Common myeloid progenitor, CD34-positive (primary cell): ENCODE measurements at regions not wholly inside any gene's neighbourhood (a gene's known extent, or its start where the extent isn't known, plus 50 kb on each side); places are given as distances from the start of the nearest gene placed in this dataset.

Experiments
- CTCF ChIA-PET: fragments of 350-600 bp; sonication (Branson Sonifier 250); formaldehyde crosslinking; loops from one replicate; lab custom pipeline; 2021; ENCODE audit warnings: antibody characterized with exemption; lab: Charles Lee
- POLR2A ChIA-PET: fragments of 350-600 bp; sonication (Branson Sonifier 250); formaldehyde crosslinking; loops from one replicate; lab custom pipeline; 2021; ENCODE audit warnings: antibody characterized with exemption; lab: Charles Lee
- DNase-seq, 3 donors: peaks; one replicate each; pipeline versions ENCODE4 v3.0.0 to v3.0.0-alpha.2; 2013
- H3K27ac ChIP-seq, 2 experiments: 1 replicate in 1 of 2; 2 replicates in 1 of 2; pipeline ENCODE4 v1.7.0; 2013; ENCODE audit warnings: inconsistent platforms in 2 of 2, low read length in 2 of 2, mild to moderate bottlenecking in 2 of 2, low read depth in 1 of 2, moderate library complexity in 1 of 2; ENCODE audit not compliant: severe bottlenecking in 2 of 2, insufficient read depth in 1 of 2, poor library complexity in 1 of 2
- H3K27me3 ChIP-seq, 5 experiments: replicated peaks in 2 of 5; 1 replicate in 3 of 5; 2 replicates in 2 of 5; pipeline versions ENCODE4 v1.6.1 to v1.7.0; 2013; ENCODE audit warnings: low read length in 4 of 5, mild to moderate bottlenecking in 2 of 5, moderate library complexity in 2 of 5, inconsistent platforms in 1 of 5; ENCODE audit not compliant: insufficient read depth in 5 of 5, control insufficient read depth in 4 of 5
- H3K36me3 ChIP-seq, 4 experiments: 1 replicate in 2 of 4; 2 replicates in 2 of 4; pipeline versions ENCODE4 v1.6.1 to v1.7.0; 2013; ENCODE audit warnings: low read length in 3 of 4, control low read depth in 1 of 4, mild to moderate bottlenecking in 1 of 4; ENCODE audit not compliant: control insufficient read depth in 4 of 4, insufficient read depth in 4 of 4
- H3K4me1 ChIP-seq, 4 experiments: 1 replicate in 3 of 4; 2 replicates in 1 of 4; pipeline versions ENCODE4 v1.6.1 to v1.7.1; 2013; ENCODE audit warnings: low read length in 3 of 4, mild to moderate bottlenecking in 3 of 4, control low read depth in 1 of 4, inconsistent platforms in 1 of 4, moderate library complexity in 1 of 4; ENCODE audit not compliant: control insufficient read depth in 4 of 4, insufficient read depth in 4 of 4; ENCODE audit errors: control extremely low read depth in 1 of 4
- H3K4me3 ChIP-seq, 7 experiments: 1 replicate in 4 of 7; 2 replicates in 3 of 7; pipeline versions ENCODE4 v1.5.1 to v1.7.0; 2013; ENCODE audit warnings: mild to moderate bottlenecking in 7 of 7, low read length in 6 of 7, moderate library complexity in 6 of 7, inconsistent platforms in 2 of 7, low read depth in 2 of 7, control low read depth in 1 of 7; ENCODE audit not compliant: insufficient read depth in 4 of 7, control insufficient read depth in 1 of 7; ENCODE audit errors: extremely low read depth in 1 of 7
- H3K9me3 ChIP-seq, 5 experiments: 1 replicate in 4 of 5; 2 replicates in 1 of 5; pipeline versions ENCODE4 v1.6.1 to v1.7.1; 2013; ENCODE audit warnings: low read length in 4 of 5, mild to moderate bottlenecking in 2 of 5, inconsistent platforms in 1 of 5, low read depth in 1 of 5, moderate library complexity in 1 of 5; ENCODE audit not compliant: control insufficient read depth in 4 of 5, insufficient read depth in 2 of 5; ENCODE audit errors: control extremely low read depth in 1 of 5
- WGBS: methylation state at CpG from one replicate; pipeline ENCODE4 v1.1.5; 2013; ENCODE audit not compliant: insufficient coverage; 5-methylcytosine and 5-hydroxymethylcytosine counted together

DNA sequence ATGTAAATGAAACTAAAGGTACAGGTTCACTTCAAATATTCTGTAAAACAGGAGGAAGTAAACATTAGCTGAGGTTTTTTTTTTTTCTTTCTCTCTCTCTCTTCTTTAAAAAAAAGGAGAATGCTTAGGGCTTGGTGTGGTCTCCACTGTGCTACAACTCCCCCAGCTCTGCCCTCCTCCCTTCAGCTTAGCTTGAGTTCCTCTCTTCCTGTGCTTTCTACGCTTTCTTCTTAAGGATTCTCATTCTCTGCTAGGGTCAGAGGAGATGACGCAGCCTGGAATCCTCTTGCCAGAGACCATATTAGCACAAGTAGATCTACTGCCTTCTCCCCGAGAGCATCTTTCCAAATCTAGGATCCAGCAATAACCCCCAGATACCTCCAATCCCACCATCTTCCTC, 69.1 kb upstream of the SNRK start:
- H3K27me3 ChIP-seq: no peaks in the 10 kb centered on the region
- WGBS: 89% methylated on average over 3 of the region's 3 CpGs
- peaks cover 0 to 3% (median 0%) of the 10 kb centered on the region in 4 experiments for H3K4me1 ChIP-seq
- CTCF ChIA-PET: interaction anchor here (0.6 kb wide), 1 partner anchor 603 kb away, joined by 3 read pairs; no protein-coding TSS in a partner anchor
- no peak overlapping the region for H3K4me3 ChIP-seq
- no peaks in the 10 kb centered on the region for H3K36me3 ChIP-seq
- DNase-seq: no peak
- POLR2A ChIA-PET: no interaction called here
- no peaks in the 10 kb centered on the region for H3K9me3 ChIP-seq
- no peak overlapping the region for H3K27ac ChIP-seq

DNA sequence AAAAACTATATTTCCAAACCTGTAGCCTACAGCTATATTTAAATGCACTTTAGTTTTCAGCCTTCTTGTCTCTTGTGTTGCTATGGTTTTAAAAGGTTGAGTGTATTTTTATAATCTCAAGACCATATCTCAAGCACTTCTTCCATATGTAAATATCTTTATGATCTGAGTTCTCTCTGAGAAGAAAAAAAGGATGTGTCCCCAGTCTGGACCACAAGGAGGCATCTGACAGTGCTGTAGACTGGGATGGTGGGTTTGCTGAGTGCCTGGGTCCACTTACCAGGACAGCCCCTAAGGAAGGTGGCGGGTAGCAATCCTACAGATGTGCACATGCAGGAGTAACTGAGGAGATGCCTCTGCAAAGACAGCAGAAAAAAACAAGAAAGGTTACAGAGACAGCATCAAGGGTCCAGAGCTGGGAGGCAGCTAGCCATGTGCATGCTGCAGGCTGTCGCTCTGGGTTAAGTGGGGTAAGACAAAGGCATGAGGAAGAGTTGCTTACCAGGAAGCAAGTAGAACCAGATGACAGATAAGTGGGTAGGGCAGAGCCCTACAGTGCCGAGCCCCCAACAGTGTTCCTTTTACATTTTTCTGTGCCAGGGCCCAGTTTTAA, 70.6 kb upstream of the SNRK start:
- peak; percentile 11 to 28 (median 26) for DNase-seq
- 86% methylated on average over 2 of the region's 3 CpGs for WGBS
- H3K27me3 ChIP-seq: no peaks in the 10 kb centered on the region
- H3K27ac ChIP-seq: no peak overlapping the region
- ChIA-PET POLR2A (interaction anchor here (0.6 kb wide), 1 partner anchor 45 kb away, joined by 4 read pairs; no protein-coding TSS in a partner anchor), CTCF (interaction anchor here (1.1 kb wide), 1 partner anchor 254 kb away, joined by 3 read pairs; no protein-coding TSS in a partner anchor)
- no peaks in the 10 kb centered on the region for H3K9me3 ChIP-seq
- H3K4me1 ChIP-seq: peaks cover 0 to 3% (median 0%) of the 10 kb centered on the region in 4 experiments
- H3K36me3 ChIP-seq: no peaks in the 10 kb centered on the region
- H3K4me3 ChIP-seq: no peak overlapping the region

DNA sequence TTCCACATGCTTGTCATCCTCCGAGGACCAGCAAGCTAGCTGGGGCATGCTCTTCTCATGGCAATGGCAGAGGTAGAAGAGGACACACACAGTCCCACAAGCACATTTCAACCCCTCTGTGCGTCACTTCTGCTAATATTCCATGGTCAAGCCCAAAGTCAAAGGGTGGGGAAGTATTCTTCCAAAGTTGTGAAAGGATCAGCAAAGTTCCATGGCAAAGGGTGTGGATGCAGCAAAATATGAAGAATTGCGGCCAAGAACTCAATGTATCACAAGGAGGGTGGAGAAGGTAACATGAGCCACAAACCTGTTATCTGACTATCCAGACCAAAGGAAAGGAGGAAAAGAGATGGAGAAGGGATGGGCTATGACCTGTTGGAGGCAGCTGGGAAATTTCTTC, 71.2 kb upstream of the SNRK start:
- CTCF ChIA-PET: interaction anchor here (1.1 kb wide), 1 partner anchor 253 kb away, joined by 3 read pairs; no protein-coding TSS in a partner anchor
- 88% methylated on average over 3 of the region's 3 CpGs for WGBS
- POLR2A ChIA-PET: no interaction called here

DNA sequence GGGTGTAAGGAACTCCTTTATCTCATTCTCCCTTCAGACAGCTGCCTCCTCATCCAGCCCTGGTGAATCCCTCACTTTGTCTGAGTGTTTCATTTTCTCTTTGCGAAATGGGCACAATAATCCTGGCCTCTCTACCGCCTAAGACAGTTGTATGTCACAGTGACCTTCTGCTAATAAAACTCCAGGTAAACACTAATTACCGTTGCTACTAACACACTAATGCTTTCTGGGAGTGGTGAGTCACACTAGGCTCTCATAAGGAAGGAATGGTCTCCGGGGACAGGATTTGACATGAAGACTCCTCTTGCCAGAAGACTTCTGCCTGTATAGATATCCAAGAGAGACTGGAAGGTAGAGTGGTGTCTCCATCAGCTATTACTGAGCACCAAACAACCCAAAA, 71.7 kb upstream of the SNRK start:
- no peaks in the 10 kb centered on the region for H3K36me3 ChIP-seq
- H3K27me3 ChIP-seq: no peaks in the 10 kb centered on the region
- CTCF ChIA-PET: interaction anchor here (1.1 kb wide), 1 partner anchor 253 kb away, joined by 3 read pairs; no protein-coding TSS in a partner anchor
- peaks cover 0 to 3% (median 0%) of the 10 kb centered on the region in 4 experiments for H3K4me1 ChIP-seq
- no peak overlapping the region for H3K4me3 ChIP-seq
- WGBS: 100% methylated on average over 3 of the region's 4 CpGs
- DNase-seq: no peak
- H3K9me3 ChIP-seq: no peaks in the 10 kb centered on the region
- no peak overlapping the region for H3K27ac ChIP-seq
- POLR2A ChIA-PET: no interaction called here

More for the DNA sequence above, 71.2 kb upstream of the SNRK start:
- H3K4me3 ChIP-seq: no peak overlapping the region
- no peaks in the 10 kb centered on the region for H3K27me3 ChIP-seq
- DNase-seq: no peak
- no peaks in the 10 kb centered on the region for H3K36me3 ChIP-seq
- H3K27ac ChIP-seq: no peak overlapping the region
- peaks cover 0 to 3% (median 0%) of the 10 kb centered on the region in 4 experiments for H3K4me1 ChIP-seq
- H3K9me3 ChIP-seq: no peaks in the 10 kb centered on the region

DNA sequence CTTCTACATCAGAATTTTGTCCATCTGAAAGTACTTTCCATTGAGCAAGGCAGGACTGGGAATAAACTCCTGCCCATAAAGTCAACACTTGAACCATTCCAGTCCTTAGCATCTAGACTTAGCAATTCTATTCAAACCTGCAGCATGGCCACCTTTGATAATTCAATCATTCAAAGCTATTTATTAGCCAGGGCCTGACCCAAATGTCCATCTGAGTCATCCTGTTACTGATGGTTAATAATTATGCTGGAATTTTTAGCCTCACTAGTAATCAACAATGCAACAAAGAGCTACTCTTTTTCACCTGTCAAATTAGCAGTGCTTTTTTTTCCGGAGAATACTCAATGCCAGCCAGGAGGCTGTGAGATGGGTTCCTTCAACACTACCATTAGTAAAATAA, 72.7 kb upstream of the SNRK start:
- Histone ChIP-seq H3K4me3 (no peak overlapping the region), H3K27me3 (no peaks in the 10 kb centered on the region), H3K9me3 (no peaks in the 10 kb centered on the region), H3K36me3 (no peaks in the 10 kb centered on the region), H3K4me1 (peaks cover 0 to 3% (median 0%) of the 10 kb centered on the region in 4 experiments), H3K27ac (no peak overlapping the region)
- ChIA-PET CTCF (interaction anchor here (1.1 to 1.3 kb wide), 2 partner anchors 29 to 287 kb away, joined by 3 read pairs; no protein-coding TSS in a partner anchor), POLR2A (no interaction called here)
- no peak for DNase-seq
- WGBS: no CpG with 5 or more reads among the region's 1 CpG

DNA sequence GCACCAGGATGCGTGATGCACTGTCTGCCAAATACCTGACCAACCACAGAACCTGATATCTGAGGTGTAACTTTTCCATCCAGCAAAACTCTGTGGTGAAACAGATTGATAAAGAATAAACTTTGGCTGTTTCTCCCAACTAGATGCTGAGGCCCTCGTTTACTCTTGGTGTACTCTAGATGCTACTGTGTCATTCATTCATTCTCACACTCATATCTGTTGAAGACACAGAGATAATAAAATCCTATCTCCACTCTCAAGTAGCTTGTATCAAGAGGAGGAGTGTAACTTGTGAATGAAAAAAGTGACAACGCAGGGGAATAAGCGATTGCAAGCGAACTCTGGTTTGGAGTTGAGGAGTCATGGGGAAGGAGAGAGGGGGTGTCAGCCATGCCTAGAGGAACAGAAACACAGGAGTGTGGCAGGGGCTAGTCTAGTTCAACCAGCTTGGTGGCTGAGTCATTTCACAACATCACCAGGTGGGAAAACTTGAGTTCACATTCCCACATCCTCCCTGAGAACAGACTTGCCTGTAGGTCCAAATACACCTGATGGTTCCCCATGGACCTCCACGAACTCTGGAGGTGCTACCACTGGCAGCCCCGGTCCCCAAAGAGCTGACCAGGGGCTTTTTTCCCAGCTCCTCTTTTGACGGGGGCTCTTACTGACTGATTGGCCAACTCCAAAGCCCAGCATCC, 73.3 kb upstream of the SNRK start:
- no peak overlapping the region for H3K4me3 ChIP-seq
- WGBS: over 99% methylated on average over 7 of the region's 8 CpGs
- ChIA-PET CTCF (interaction anchor here (1.1 to 1.3 kb wide), 2 partner anchors 29 to 287 kb away, joined by 3 read pairs; no protein-coding TSS in a partner anchor), POLR2A (interaction anchor here (0.7 kb wide), 1 partner anchor 403 kb away, joined by 4 read pairs; no protein-coding TSS in a partner anchor)
- no peaks in the 10 kb centered on the region for H3K9me3 ChIP-seq
- H3K27me3 ChIP-seq: no peaks in the 10 kb centered on the region
- H3K36me3 ChIP-seq: no peaks in the 10 kb centered on the region
- DNase-seq: no peak
- no peak overlapping the region for H3K27ac ChIP-seq
- H3K4me1 ChIP-seq: peaks cover 0 to 3% (median 0%) of the 10 kb centered on the region in 4 experiments

DNA sequence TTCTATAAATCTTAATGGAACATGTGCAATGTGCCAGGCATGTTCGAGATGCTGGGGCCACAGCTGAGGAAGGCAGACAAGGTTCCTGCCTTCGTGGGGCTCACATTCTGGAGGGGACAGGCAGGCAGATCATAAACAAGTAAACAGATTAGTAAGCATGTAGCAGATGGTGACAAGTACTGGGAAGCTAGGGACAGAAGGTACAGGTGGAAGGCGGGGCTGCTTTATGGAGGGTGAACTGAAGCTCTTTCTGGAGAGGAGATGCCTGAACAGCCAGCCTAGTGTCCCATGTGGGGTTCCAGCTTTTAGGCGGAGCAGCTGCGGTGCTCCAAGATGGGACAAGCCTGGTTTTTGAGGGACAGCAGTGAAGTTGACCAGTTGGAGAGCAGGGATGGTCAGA, 74.7 kb upstream of the SNRK start:
- no peak for DNase-seq
- ChIA-PET POLR2A (no interaction called here), CTCF (interaction anchor here (0.9 to 1.1 kb wide), 2 partner anchors 35 to 291 kb away, joined by 3 to 4 read pairs; no protein-coding TSS in a partner anchor)
- Histone ChIP-seq H3K27ac (no peak overlapping the region), H3K9me3 (no peaks in the 10 kb centered on the region), H3K4me3 (no peak overlapping the region), H3K4me1 (no peaks in the 10 kb centered on the region), H3K27me3 (no peaks in the 10 kb centered on the region), H3K36me3 (no peaks in the 10 kb centered on the region)
- WGBS: 98% methylated on average over 5 of the region's 5 CpGs
